Neural cell (in vitro differentiated cells): ENCODE measurements at regions not wholly inside any gene's neighbourhood (a gene's known extent, or its start where the extent isn't known, plus 50 kb on each side); places are given as distances from the start of the nearest gene placed in this dataset.

Experiments used
- EZH2 ChIP-seq: fragments of 200-600, 300-800 bp; shearing (Covaris generic), sonication (generic); IDR thresholded peaks from 2 replicates; pipeline ENCODE4 v1.6.1; 2014; ENCODE audit warnings: antibody characterized with exemption, low read length, borderline replicate concordance, mild to moderate bottlenecking; ENCODE audit not compliant: insufficient read depth, poor library complexity, severe bottlenecking
- POLR2AphosphoS5 ChIP-seq: IDR thresholded peaks from 2 replicates; pipeline ENCODE4 v1.6.1; 2012
- TAF1 ChIP-seq: IDR thresholded peaks from 2 replicates; pipeline ENCODE4 v1.6.1; 2012; ENCODE audit warnings: low read depth
- TF ChIP-seq, protein P1 (sequence below): fragments of 450-650 bp; IDR thresholded peaks from 2 replicates; pipeline ENCODE4 v1.5.1; 2014; ENCODE audit warnings: antibody characterized with exemption, mild to moderate bottlenecking, moderate library complexity; ENCODE audit not compliant: poor library complexity, severe bottlenecking
- TF ChIP-seq, protein P2 (sequence below): IDR thresholded peaks from 2 replicates; pipeline ENCODE4 v1.6.1; 2012; ENCODE audit warnings: borderline replicate concordance

DNA sequence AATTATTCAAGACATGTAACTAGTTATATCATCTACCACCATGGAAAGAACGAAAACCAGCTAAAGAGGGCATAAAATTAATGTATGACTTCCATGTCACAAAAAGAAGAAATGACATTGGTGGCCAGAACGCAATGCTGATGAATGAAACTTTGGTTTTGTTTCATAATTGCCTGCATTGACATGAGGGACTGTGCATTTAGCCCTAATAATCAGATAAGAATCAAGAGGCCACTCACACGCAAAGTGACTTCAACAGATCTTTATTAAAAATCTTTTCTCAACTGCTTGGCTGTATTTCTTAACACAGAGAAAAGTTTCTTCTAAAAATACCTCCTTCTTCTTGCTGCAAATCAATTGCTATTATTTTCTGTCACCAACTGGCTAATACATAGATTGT, 184.7 kb upstream of the RUNX1 start:
- TF ChIP-seq, protein P1, sequence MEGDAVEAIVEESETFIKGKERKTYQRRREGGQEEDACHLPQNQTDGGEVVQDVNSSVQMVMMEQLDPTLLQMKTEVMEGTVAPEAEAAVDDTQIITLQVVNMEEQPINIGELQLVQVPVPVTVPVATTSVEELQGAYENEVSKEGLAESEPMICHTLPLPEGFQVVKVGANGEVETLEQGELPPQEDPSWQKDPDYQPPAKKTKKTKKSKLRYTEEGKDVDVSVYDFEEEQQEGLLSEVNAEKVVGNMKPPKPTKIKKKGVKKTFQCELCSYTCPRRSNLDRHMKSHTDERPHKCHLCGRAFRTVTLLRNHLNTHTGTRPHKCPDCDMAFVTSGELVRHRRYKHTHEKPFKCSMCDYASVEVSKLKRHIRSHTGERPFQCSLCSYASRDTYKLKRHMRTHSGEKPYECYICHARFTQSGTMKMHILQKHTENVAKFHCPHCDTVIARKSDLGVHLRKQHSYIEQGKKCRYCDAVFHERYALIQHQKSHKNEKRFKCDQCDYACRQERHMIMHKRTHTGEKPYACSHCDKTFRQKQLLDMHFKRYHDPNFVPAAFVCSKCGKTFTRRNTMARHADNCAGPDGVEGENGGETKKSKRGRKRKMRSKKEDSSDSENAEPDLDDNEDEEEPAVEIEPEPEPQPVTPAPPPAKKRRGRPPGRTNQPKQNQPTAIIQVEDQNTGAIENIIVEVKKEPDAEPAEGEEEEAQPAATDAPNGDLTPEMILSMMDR, result no peak
- TF ChIP-seq EZH2, result no peak
- no peak for TF ChIP-seq POLR2AphosphoS5
- TF ChIP-seq, protein P2, sequence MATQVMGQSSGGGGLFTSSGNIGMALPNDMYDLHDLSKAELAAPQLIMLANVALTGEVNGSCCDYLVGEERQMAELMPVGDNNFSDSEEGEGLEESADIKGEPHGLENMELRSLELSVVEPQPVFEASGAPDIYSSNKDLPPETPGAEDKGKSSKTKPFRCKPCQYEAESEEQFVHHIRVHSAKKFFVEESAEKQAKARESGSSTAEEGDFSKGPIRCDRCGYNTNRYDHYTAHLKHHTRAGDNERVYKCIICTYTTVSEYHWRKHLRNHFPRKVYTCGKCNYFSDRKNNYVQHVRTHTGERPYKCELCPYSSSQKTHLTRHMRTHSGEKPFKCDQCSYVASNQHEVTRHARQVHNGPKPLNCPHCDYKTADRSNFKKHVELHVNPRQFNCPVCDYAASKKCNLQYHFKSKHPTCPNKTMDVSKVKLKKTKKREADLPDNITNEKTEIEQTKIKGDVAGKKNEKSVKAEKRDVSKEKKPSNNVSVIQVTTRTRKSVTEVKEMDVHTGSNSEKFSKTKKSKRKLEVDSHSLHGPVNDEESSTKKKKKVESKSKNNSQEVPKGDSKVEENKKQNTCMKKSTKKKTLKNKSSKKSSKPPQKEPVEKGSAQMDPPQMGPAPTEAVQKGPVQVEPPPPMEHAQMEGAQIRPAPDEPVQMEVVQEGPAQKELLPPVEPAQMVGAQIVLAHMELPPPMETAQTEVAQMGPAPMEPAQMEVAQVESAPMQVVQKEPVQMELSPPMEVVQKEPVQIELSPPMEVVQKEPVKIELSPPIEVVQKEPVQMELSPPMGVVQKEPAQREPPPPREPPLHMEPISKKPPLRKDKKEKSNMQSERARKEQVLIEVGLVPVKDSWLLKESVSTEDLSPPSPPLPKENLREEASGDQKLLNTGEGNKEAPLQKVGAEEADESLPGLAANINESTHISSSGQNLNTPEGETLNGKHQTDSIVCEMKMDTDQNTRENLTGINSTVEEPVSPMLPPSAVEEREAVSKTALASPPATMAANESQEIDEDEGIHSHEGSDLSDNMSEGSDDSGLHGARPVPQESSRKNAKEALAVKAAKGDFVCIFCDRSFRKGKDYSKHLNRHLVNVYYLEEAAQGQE, result no peak
- no peak for TF ChIP-seq TAF1
